ENCODE measurements at regions not wholly inside any gene's neighbourhood (a gene's known extent, or its start where the extent isn't known, plus 50 kb on each side); places are given as distances from the start of the nearest gene placed in this dataset.

DNA sequence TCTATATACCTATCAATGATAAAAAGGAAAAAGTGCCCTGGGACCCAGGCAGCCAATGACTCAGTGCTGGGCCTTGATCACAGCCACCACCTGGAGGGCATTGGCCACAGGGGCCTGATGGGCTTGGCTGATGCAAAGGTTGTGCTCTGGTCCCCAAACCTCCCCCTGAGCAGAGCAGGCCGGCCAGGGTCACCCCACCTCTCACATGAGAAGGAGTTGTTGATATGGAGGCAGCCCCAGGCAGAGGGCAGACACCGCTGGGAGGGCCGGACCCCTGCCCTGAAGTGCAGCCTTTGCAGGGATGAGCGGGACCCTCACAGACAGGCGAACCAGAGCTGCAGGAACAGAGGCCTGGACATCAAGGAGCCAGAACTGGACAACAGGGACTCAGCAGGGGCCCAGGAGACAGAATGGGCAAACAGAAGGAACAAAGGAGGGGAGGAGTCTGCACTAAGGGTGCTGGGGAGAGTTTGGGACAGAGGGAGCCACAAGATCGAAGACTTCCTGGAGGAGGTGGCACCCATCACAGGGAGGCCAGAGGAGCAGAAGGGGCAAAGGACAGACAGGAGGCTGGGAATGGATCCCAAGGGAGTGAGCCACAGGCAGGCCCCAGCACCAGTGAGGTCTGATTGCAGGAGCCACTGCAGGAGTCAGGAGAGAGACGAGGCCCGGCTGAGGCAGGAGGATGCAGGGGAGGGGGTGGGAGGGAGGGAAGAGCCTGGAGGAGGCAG lies 105.0 kb downstream of the TNFAIP2 start:
- POLR2A ChIA-PET = no interaction called here
- no peak for TF ChIP-seq SP1 (CRISPR knock-in tag; conservative IDR thresholded peaks at IDR 0.05)
- TF ChIP-seq FOXP4 (CRISPR knock-in tag; IDR thresholded peaks at IDR 0.05) = no peak
- TF ChIP-seq CREM (CRISPR knock-in tag; IDR thresholded peaks at IDR 0.05) = no peak
- no peak for TF ChIP-seq EMX1 (CRISPR knock-in tag; IDR thresholded peaks at IDR 0.05)
- no peak for TF ChIP-seq TP53 (CRISPR knock-in tag; IDR thresholded peaks at IDR 0.05)
- DNase-seq (ENCODE audit: low spot score) (no peak), ATAC-seq (no peak)
- Mint-ChIP-seq H3K9me3 (no peaks in the 10 kb centered on the region), H3K36me3 (no peaks in the 10 kb centered on the region), H3K4me1 (peaks cover 14% of the 10 kb centered on the region), H3K27me3 (ENCODE audit: low read depth) (peaks cover 3% of the 10 kb centered on the region; the same call in 1 of the 2 replicates), H3K4me3 (no peak overlapping the region), H3K27ac (no peak overlapping the region)
- CTCF ChIA-PET = no interaction called here

DNA sequence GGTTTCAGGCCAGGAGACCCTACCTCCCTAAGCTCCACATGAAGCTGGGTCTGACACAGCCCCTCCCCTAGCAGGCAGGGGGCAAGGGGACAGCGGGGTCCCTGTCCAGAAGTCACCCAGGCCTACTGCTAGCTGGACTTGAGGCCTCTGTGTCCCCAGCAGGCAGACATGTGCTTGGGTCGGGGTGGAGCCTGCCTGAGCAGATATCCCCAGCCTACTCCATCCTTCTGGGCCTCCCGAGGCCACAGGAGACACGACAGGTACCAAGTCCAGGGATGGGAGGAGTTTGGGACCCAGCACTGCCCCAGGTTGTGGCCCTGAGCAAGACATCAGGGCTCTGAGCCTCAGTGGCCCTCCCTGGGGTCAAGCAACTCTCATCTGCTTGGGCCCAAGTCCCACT lies 105.2 kb upstream of the EIF5 start:
- Mint-ChIP-seq H3K27ac (no peak overlapping the region), H3K4me1 (peaks cover 14% of the 10 kb centered on the region), H3K36me3 (no peaks in the 10 kb centered on the region), H3K9me3 (no peaks in the 10 kb centered on the region), H3K4me3 (no peak overlapping the region), H3K27me3 (ENCODE audit: low read depth) (peaks cover 3% of the 10 kb centered on the region; the same call in 1 of the 2 replicates)
- ChIA-PET POLR2A (no interaction called here), CTCF (no interaction called here)
- TF ChIP-seq TP53 (CRISPR knock-in tag; IDR thresholded peaks at IDR 0.05) (no peak), JUN (CRISPR knock-in tag; IDR thresholded peaks at IDR 0.05) (no peak), GABPB1 (CRISPR knock-in tag; IDR thresholded peaks at IDR 0.05) (no peak), SMAD3 (CRISPR knock-in tag; IDR thresholded peaks at IDR 0.05; ENCODE audit: borderline replicate concordance) (no peak), ZNF317 (CRISPR knock-in tag; IDR thresholded peaks at IDR 0.05; ENCODE audit: borderline replicate concordance, low read depth) (no peak), IRF2 (CRISPR knock-in tag; IDR thresholded peaks at IDR 0.05; ENCODE audit: borderline replicate concordance, low read depth) (no peak), SOX15 (CRISPR knock-in tag; IDR thresholded peaks at IDR 0.05) (no peak), ZNF232 (CRISPR knock-in tag; IDR thresholded peaks at IDR 0.05) (no peak)
- TF ChIP-seq, protein P1, sequence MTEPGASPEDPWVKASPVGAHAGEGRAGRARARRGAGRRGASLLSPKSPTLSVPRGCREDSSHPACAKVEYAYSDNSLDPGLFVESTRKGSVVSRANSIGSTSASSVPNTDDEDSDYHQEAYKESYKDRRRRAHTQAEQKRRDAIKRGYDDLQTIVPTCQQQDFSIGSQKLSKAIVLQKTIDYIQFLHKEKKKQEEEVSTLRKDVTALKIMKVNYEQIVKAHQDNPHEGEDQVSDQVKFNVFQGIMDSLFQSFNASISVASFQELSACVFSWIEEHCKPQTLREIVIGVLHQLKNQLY (CRISPR knock-in tag; IDR thresholded peaks at IDR 0.05) = no peak
- TF ChIP-seq, protein P2, sequence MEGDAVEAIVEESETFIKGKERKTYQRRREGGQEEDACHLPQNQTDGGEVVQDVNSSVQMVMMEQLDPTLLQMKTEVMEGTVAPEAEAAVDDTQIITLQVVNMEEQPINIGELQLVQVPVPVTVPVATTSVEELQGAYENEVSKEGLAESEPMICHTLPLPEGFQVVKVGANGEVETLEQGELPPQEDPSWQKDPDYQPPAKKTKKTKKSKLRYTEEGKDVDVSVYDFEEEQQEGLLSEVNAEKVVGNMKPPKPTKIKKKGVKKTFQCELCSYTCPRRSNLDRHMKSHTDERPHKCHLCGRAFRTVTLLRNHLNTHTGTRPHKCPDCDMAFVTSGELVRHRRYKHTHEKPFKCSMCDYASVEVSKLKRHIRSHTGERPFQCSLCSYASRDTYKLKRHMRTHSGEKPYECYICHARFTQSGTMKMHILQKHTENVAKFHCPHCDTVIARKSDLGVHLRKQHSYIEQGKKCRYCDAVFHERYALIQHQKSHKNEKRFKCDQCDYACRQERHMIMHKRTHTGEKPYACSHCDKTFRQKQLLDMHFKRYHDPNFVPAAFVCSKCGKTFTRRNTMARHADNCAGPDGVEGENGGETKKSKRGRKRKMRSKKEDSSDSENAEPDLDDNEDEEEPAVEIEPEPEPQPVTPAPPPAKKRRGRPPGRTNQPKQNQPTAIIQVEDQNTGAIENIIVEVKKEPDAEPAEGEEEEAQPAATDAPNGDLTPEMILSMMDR (IDR thresholded peaks at IDR 0.05) = no peak
- DNase-seq (ENCODE audit: low spot score) (no peak), ATAC-seq (no peak)

- H3K36me3 Mint-ChIP-seq = no peaks in the 10 kb centered on the region
- H3K4me1 Mint-ChIP-seq = peaks cover 5% of the 10 kb centered on the region
- CTCF ChIA-PET = interaction anchor here (1.5 kb wide), 1 partner anchor 51 kb away, joined by 4 read pairs; no protein-coding TSS in a partner anchor
- DNase-seq (ENCODE audit: low spot score) (no peak), ATAC-seq (no peak)
- no peaks in the 10 kb centered on the region for H3K9me3 Mint-ChIP-seq
- TF ChIP-seq IRF2 (CRISPR knock-in tag; IDR thresholded peaks at IDR 0.05; ENCODE audit: borderline replicate concordance, low read depth) (no peak), E2F1 (CRISPR knock-in tag; IDR thresholded peaks at IDR 0.05) (no peak), GABPB1 (CRISPR knock-in tag; IDR thresholded peaks at IDR 0.05) (no peak), GRHL2 (CRISPR knock-in tag; IDR thresholded peaks at IDR 0.05; ENCODE audit: insufficient replicate concordance, severe bottlenecking) (no peak), ZBTB21 (CRISPR knock-in tag; IDR thresholded peaks at IDR 0.05; ENCODE audit: borderline replicate concordance) (no peak), RELA (CRISPR knock-in tag; IDR thresholded peaks at IDR 0.05; ENCODE audit: borderline replicate concordance) (no peak), RORB (CRISPR knock-in tag; IDR thresholded peaks at IDR 0.05) (no peak), PRRX2 (CRISPR knock-in tag; IDR thresholded peaks at IDR 0.05) (no peak), ATF1 (CRISPR knock-in tag; IDR thresholded peaks at IDR 0.05) (no peak), ZNF317 (CRISPR knock-in tag; IDR thresholded peaks at IDR 0.05; ENCODE audit: borderline replicate concordance, low read depth) (no peak), NR3C1 (CRISPR knock-in tag; conservative IDR thresholded peaks at IDR 0.05; ENCODE audit: low read depth) (no peak), ZNF416 (CRISPR knock-in tag; IDR thresholded peaks at IDR 0.05) (no peak), ZNF671 (CRISPR knock-in tag; IDR thresholded peaks at IDR 0.05) (no peak), SP1 (CRISPR knock-in tag; conservative IDR thresholded peaks at IDR 0.05) (no peak)
- TF ChIP-seq, protein P3, sequence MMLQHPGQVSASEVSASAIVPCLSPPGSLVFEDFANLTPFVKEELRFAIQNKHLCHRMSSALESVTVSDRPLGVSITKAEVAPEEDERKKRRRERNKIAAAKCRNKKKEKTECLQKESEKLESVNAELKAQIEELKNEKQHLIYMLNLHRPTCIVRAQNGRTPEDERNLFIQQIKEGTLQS (CRISPR knock-in tag; conservative IDR thresholded peaks at IDR 0.05) = no peak
- no peak overlapping the region for H3K27ac Mint-ChIP-seq
- POLR2A ChIA-PET = no interaction called here
- H3K27me3 Mint-ChIP-seq (ENCODE audit: low read depth) = peaks cover 3% of the 10 kb centered on the region; the same call in 1 of the 2 replicates
- no peak overlapping the region for H3K4me3 Mint-ChIP-seq
Observed at GRCh38 chr14:103230021-103230420, 104.0 kb upstream of the EIF5 start.

Data from WTC11 (cell line).